ENCODE measurements at regions not wholly inside any gene's neighbourhood (a gene's known extent, or its start where the extent isn't known, plus 50 kb on each side); places are given as distances from the start of the nearest gene placed in this dataset.

DNA sequence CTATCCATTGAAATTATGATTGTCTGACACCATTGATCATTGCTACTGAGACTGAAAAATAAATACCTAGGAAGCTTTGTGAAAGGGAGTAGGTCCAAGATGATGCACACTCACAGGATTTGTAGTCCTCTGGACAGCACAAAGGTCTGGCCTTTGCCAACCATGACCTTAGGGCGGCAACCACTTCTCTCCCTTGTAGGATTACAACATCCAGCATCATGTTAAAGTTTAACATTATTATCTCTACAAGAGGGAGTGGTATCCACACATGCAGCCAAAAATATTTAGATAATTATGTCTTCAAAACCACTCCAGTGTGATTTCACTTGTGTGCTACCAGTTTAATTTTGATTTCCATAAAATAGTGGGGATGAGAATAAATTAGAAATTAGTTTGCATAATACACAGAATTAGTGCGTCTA, 51.1 kb upstream of the NHSL1 start:
- Histone ChIP-seq H2AFZ (ENCODE audit: low read depth, low read length) (no peak overlapping the region), H3K4me3 (ENCODE audit: low read depth in 1 of 2, low read length in 2 of 2) (no peak overlapping the region), H3K27ac (ENCODE audit: low read length) (no peak overlapping the region), H3K4me1 (ENCODE audit: insufficient read depth, low read length) (no peaks in the 10 kb centered on the region), H3K9ac (ENCODE audit: low read depth, low read length) (no peak overlapping the region), H3K79me2 (ENCODE audit: insufficient read depth, low read length) (no peaks in the 10 kb centered on the region), H3K27me3 (ENCODE audit: insufficient read depth, low read length, poor library complexity) (peaks cover 9% of the 10 kb centered on the region), H4K20me1 (ENCODE audit: insufficient read depth, low read length) (no peaks in the 10 kb centered on the region), H3K4me2 (ENCODE audit: insufficient read depth, low read length) (no peak overlapping the region), H3K9me3 (ENCODE audit: insufficient read depth, low read length, severe bottlenecking) (no peaks in the 10 kb centered on the region), H3K36me3 (ENCODE audit: insufficient read depth, low read length) (no peaks in the 10 kb centered on the region)
- no peak for DNase-seq
- TF ChIP-seq, protein P1, sequence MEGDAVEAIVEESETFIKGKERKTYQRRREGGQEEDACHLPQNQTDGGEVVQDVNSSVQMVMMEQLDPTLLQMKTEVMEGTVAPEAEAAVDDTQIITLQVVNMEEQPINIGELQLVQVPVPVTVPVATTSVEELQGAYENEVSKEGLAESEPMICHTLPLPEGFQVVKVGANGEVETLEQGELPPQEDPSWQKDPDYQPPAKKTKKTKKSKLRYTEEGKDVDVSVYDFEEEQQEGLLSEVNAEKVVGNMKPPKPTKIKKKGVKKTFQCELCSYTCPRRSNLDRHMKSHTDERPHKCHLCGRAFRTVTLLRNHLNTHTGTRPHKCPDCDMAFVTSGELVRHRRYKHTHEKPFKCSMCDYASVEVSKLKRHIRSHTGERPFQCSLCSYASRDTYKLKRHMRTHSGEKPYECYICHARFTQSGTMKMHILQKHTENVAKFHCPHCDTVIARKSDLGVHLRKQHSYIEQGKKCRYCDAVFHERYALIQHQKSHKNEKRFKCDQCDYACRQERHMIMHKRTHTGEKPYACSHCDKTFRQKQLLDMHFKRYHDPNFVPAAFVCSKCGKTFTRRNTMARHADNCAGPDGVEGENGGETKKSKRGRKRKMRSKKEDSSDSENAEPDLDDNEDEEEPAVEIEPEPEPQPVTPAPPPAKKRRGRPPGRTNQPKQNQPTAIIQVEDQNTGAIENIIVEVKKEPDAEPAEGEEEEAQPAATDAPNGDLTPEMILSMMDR (IDR thresholded peaks at IDR 0.05; ENCODE audit: borderline replicate concordance, extremely low read depth, low read length, poor library complexity, severe bottlenecking): no peak
- TF ChIP-seq EZH2 (IDR thresholded peaks at IDR 0.05; ENCODE audit: borderline replicate concordance, low read depth, low read length, severe bottlenecking): no peak
- no peak for ATAC-seq (ENCODE audit: insufficient read depth, low read depth)

DNA sequence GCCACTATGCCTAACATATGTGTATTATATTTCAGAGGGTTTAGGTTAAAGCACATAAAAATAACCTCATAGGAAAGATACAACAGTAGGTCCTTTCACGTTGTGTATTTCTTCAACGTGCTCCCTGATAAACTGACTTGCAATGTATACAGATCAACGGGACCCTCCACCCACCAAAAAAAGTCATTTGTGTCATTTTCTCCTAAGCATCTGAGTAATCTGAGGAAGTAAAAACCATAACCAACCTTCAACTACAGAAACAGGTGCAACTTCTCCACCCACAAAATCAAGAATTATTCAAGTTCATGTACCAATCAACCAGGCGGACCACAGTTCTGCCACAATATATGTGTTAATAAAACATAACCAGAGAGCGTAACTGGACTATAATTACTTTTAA, 54.9 kb upstream of the NHSL1 start:
- Histone ChIP-seq H3K27ac (ENCODE audit: low read length) (no peak overlapping the region), H2AFZ (ENCODE audit: low read depth, low read length) (no peak overlapping the region), H3K36me3 (ENCODE audit: insufficient read depth, low read length) (no peaks in the 10 kb centered on the region), H3K9me3 (ENCODE audit: insufficient read depth, low read length, severe bottlenecking) (no peaks in the 10 kb centered on the region), H3K4me1 (ENCODE audit: insufficient read depth, low read length) (no peaks in the 10 kb centered on the region), H3K27me3 (ENCODE audit: insufficient read depth, low read length, poor library complexity) (peaks cover 14% of the 10 kb centered on the region), H3K9ac (ENCODE audit: low read depth, low read length) (no peak overlapping the region), H3K4me3 (ENCODE audit: low read depth in 1 of 2, low read length in 2 of 2) (no peak overlapping the region), H4K20me1 (ENCODE audit: insufficient read depth, low read length) (no peaks in the 10 kb centered on the region), H3K79me2 (ENCODE audit: insufficient read depth, low read length) (no peaks in the 10 kb centered on the region), H3K4me2 (ENCODE audit: insufficient read depth, low read length) (no peak overlapping the region)
- DNase-seq (no peak), ATAC-seq (ENCODE audit: insufficient read depth, low read depth) (no peak)
- no peak for TF ChIP-seq EZH2 (IDR thresholded peaks at IDR 0.05; ENCODE audit: borderline replicate concordance, low read depth, low read length, severe bottlenecking)
- TF ChIP-seq, protein P1 (IDR thresholded peaks at IDR 0.05; ENCODE audit: borderline replicate concordance, extremely low read depth, low read length, poor library complexity, severe bottlenecking): no peak

DNA sequence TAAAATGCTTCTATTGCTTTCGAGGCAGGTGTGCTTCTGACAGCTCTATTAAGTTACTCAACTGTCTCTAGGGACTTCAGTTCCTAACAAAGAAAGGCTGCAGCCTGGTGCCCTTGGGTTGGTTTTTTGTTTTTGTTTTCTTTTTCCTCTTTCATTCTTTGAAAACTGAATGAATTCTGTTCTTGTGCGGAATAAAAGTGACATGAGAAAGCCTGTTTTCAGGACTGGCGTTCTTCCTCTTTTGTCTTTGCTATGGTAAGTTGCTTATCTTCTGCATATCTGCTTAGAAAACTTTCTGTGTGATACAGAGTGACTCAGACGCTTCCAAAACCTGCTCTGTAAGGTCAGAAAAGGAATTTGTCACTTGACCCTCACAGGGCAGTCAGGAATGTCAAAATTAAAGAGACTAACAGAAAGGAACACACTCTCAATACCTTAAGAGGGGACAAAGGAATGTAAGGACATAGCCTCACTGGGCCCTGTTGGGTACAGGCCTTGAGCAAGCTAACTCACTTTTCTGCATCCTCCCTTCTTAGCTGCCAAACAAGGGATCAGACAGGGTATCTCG, 56.2 kb upstream of the NHSL1 start:
- no peak overlapping the region for H2AFZ ChIP-seq (ENCODE audit: low read depth, low read length)
- TF ChIP-seq, protein P1 (IDR thresholded peaks at IDR 0.05; ENCODE audit: borderline replicate concordance, extremely low read depth, low read length, poor library complexity, severe bottlenecking): no peak
- TF ChIP-seq EZH2 (IDR thresholded peaks at IDR 0.05; ENCODE audit: borderline replicate concordance, low read depth, low read length, severe bottlenecking): no peak
- H3K9ac ChIP-seq (ENCODE audit: low read depth, low read length): no peak overlapping the region
- peaks cover 14% of the 10 kb centered on the region for H3K27me3 ChIP-seq (ENCODE audit: insufficient read depth, low read length, poor library complexity)
- no peak overlapping the region for H3K4me2 ChIP-seq (ENCODE audit: insufficient read depth, low read length)
- no peak overlapping the region for H3K4me3 ChIP-seq (ENCODE audit: low read depth in 1 of 2, low read length in 2 of 2)
- no peaks in the 10 kb centered on the region for H3K36me3 ChIP-seq (ENCODE audit: insufficient read depth, low read length)
- ATAC-seq (ENCODE audit: insufficient read depth, low read depth): no peak
- no peaks in the 10 kb centered on the region for H3K4me1 ChIP-seq (ENCODE audit: insufficient read depth, low read length)
- H3K27ac ChIP-seq (ENCODE audit: low read length): no peak overlapping the region
- H3K79me2 ChIP-seq (ENCODE audit: insufficient read depth, low read length): no peaks in the 10 kb centered on the region
- no peak for DNase-seq
- no peaks in the 10 kb centered on the region for H3K9me3 ChIP-seq (ENCODE audit: insufficient read depth, low read length, severe bottlenecking)
- no peaks in the 10 kb centered on the region for H4K20me1 ChIP-seq (ENCODE audit: insufficient read depth, low read length)

Measured in DND-41 (cell line).